ENCODE measurements at regions not wholly inside any gene's neighbourhood (a gene's known extent, or its start where the extent isn't known, plus 50 kb on each side); places are given as distances from the start of the nearest gene placed in this dataset.
A peak's percentile ranks its signal among the peaks of the same experiment; 100 is the strongest.

DNA sequence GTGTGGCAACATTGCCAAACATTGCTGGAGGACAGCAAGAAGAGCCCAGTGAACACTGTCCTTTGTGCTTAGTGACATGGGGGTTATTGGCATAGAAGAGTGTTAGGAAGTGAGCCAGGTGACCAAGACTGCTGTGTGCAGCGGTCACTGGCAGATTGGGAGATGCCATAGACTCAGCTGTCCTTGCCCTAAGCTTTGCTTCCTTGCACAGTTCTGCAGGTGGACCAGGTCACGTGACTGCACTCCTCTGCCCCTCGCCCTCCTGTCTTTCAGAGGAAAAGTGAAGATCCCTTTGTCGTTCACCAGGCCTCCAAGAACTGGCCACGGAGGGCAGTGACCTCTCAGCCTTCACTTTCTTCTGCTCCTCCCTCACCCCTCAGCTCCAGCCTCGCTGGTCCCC, 215.6 kb upstream of the SMIM21 start:
- no peaks in the 10 kb centered on the region for H3K9me3 ChIP-seq (ENCODE audit: control insufficient read depth in 1 of 2, low read length in 2 of 2)
- intact Hi-C loops (cut with micrococcal nuclease), result no loop called here
- H3K36me3 Mint-ChIP-seq, result no peaks in the 10 kb centered on the region
- ChIA-PET CTCF (ENCODE audit: partially characterized antibody) (no interaction called here), POLR2A (ENCODE audit: partially characterized antibody) (no interaction called here)
- H3K27ac Mint-ChIP-seq, result no peak overlapping the region
- H3K4me3 ChIP-seq (ENCODE audit: low read length in 2 of 2), result no peak overlapping the region
- H3K36me3 ChIP-seq (ENCODE audit: insufficient read depth, low read length), result no peaks in the 10 kb centered on the region
- H3K27me3 ChIP-seq (ENCODE audit: insufficient read depth, low read length), result no peaks in the 10 kb centered on the region
- H3K4me3 Mint-ChIP-seq, result no peak overlapping the region
- H3K27me3 Mint-ChIP-seq, result peaks cover 0 to 6% of the 10 kb centered on the region in 2 donors
- peaks cover 0 to 21% (median 6%) of the 10 kb centered on the region in 8 donors for H3K9me3 Mint-ChIP-seq
- peaks cover 0 to 2% (median 0%) of the 10 kb centered on the region in 4 donors for H3K4me1 Mint-ChIP-seq
- H3K4me1 ChIP-seq (ENCODE audit: insufficient read depth, low read length), result no peaks in the 10 kb centered on the region
- no peak overlapping the region for H3K27ac ChIP-seq (ENCODE audit: low read depth, low read length)
- no peak for DNase-seq

DNA sequence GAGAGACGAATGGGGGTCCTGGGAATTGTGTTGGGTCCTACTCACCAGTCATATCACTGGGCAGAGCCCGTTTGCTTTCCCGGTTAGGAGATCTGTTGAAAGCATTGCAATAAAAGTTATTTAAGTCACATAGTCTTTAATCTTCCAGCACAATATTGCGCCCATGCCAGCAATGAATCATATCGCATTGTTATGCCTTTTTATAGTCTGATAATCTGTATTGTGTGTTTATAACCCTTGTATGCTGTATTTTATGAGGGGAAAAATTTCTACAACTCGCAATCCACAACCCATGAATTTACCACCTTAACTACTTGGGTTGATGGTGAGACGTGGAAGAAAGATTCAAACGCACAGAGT, 211.9 kb upstream of the SMIM21 start:
- POLR2A ChIA-PET (ENCODE audit: partially characterized antibody), result no interaction called here
- Histone ChIP-seq H3K9me3 (ENCODE audit: control insufficient read depth in 1 of 2, low read length in 2 of 2) (no peaks in the 10 kb centered on the region), H3K36me3 (ENCODE audit: insufficient read depth, low read length) (no peaks in the 10 kb centered on the region), H3K4me3 (ENCODE audit: low read length in 2 of 2) (no peak overlapping the region), H3K27ac (ENCODE audit: low read depth, low read length) (no peak overlapping the region), H3K27me3 (ENCODE audit: insufficient read depth, low read length) (no peaks in the 10 kb centered on the region), H3K4me1 (ENCODE audit: insufficient read depth, low read length) (no peaks in the 10 kb centered on the region)
- H3K27me3 Mint-ChIP-seq, result peaks cover 0 to 6% of the 10 kb centered on the region in 2 donors
- CTCF ChIA-PET (ENCODE audit: partially characterized antibody), result no interaction called here
- peaks cover 0 to 2% (median 0%) of the 10 kb centered on the region in 8 donors for H3K9me3 Mint-ChIP-seq
- H3K4me3 Mint-ChIP-seq, result no peak overlapping the region
- H3K36me3 Mint-ChIP-seq, result no peaks in the 10 kb centered on the region
- intact Hi-C loops (cut with micrococcal nuclease), result no loop called here
- no peak for DNase-seq
- no peak overlapping the region for H3K27ac Mint-ChIP-seq
- no peaks in the 10 kb centered on the region for H3K4me1 Mint-ChIP-seq

DNA sequence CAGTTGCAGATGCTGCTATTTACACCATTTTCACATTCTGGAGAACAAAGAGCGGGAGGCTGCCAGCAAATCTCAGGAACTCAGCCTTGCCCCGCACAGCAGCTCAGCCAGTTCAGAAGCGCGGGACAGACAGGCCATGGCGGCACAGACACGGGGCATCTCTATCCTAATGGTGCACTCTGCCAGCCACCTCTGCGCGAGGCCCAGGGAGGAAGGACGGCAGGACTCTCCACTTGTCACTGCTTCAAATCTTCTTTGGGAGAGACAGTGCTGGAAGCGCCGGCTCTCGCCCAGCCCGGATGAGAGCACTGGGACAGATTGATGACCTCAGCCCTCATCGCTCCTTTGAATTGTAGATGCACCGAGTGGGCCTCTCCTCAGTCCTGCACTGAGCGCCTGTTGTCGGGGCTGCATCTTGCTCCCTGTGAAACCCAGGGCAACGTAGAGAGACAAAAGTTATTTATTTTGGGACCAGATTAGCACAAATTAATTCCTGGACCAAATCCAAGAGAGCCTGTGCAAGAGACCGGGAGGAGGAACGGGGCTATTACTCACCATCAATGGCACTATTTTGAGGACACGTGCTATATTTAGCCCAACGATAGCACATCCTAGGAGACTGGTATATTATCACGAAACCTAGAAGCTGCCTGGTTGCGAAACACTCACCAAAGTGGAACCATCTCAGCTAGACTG, 211.4 kb upstream of the SMIM21 start:
- intact Hi-C loops (cut with micrococcal nuclease), result no loop called here
- Histone ChIP-seq H3K9me3 (ENCODE audit: control insufficient read depth in 1 of 2, low read length in 2 of 2) (no peaks in the 10 kb centered on the region), H3K36me3 (ENCODE audit: insufficient read depth, low read length) (no peaks in the 10 kb centered on the region), H3K27me3 (ENCODE audit: insufficient read depth, low read length) (no peaks in the 10 kb centered on the region), H3K4me3 (ENCODE audit: low read length in 2 of 2) (no peak overlapping the region), H3K27ac (ENCODE audit: low read depth, low read length) (no peak overlapping the region), H3K4me1 (ENCODE audit: insufficient read depth, low read length) (no peaks in the 10 kb centered on the region)
- peak overlapping the region in 1 of 7 donors; percentile 61 for H3K27ac Mint-ChIP-seq
- H3K27me3 Mint-ChIP-seq, result peaks cover 0 to 6% of the 10 kb centered on the region in 2 donors
- POLR2A ChIA-PET (ENCODE audit: partially characterized antibody), result no interaction called here
- no peaks in the 10 kb centered on the region for H3K4me1 Mint-ChIP-seq
- CTCF ChIA-PET (ENCODE audit: partially characterized antibody), result no interaction called here
- H3K36me3 Mint-ChIP-seq, result no peaks in the 10 kb centered on the region
- DNase-seq, result no peak
- peaks cover 0 to 2% (median 0%) of the 10 kb centered on the region in 8 donors for H3K9me3 Mint-ChIP-seq
- H3K4me3 Mint-ChIP-seq, result no peak overlapping the region

DNA sequence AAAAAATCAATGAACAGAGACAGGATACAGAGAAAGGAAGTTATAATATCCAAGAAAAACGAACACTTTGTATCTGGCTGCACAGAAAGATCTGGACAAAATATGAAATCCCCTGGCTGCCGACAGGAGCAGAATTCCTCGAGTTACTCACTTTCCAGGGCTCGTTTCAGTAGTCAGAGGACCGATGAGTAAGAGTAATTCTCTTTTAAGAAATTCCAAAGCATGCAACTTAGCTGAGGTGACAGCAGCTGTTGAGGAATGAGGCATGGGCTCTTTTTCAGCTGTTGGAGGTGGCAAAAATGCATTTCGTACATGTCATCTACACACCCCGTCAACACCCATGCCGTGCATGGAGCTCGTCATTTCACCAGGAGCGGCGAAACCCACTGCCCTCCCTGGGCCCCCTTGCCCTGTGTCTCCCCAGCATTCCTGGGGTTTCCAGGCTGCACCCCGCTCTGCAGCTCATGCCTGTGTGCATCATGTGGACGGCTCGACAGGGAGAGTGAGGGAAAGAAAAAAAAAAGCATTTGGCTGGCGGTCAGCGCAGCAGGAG, 210.8 kb upstream of the SMIM21 start:
- Histone ChIP-seq H3K4me3 (ENCODE audit: low read length in 2 of 2) (no peak overlapping the region), H3K27ac (ENCODE audit: low read depth, low read length) (no peak overlapping the region), H3K36me3 (ENCODE audit: insufficient read depth, low read length) (no peaks in the 10 kb centered on the region), H3K9me3 (ENCODE audit: control insufficient read depth in 1 of 2, low read length in 2 of 2) (no peaks in the 10 kb centered on the region), H3K4me1 (ENCODE audit: insufficient read depth, low read length) (no peaks in the 10 kb centered on the region), H3K27me3 (ENCODE audit: insufficient read depth, low read length) (no peaks in the 10 kb centered on the region)
- intact Hi-C loops (cut with micrococcal nuclease), result no loop called here
- peaks cover 0 to 3% of the 10 kb centered on the region in 2 donors for H3K27me3 Mint-ChIP-seq
- peaks cover 0 to 5% (median 0%) of the 10 kb centered on the region in 8 donors for H3K9me3 Mint-ChIP-seq
- peak overlapping the region in 1 of 7 donors; percentile 61 for H3K27ac Mint-ChIP-seq
- ChIA-PET POLR2A (ENCODE audit: partially characterized antibody) (no interaction called here), CTCF (ENCODE audit: partially characterized antibody) (no interaction called here)
- no peaks in the 10 kb centered on the region for H3K4me1 Mint-ChIP-seq
- H3K4me3 Mint-ChIP-seq, result no peak overlapping the region
- H3K36me3 Mint-ChIP-seq, result no peaks in the 10 kb centered on the region
- DNase-seq, result no peak

DNA sequence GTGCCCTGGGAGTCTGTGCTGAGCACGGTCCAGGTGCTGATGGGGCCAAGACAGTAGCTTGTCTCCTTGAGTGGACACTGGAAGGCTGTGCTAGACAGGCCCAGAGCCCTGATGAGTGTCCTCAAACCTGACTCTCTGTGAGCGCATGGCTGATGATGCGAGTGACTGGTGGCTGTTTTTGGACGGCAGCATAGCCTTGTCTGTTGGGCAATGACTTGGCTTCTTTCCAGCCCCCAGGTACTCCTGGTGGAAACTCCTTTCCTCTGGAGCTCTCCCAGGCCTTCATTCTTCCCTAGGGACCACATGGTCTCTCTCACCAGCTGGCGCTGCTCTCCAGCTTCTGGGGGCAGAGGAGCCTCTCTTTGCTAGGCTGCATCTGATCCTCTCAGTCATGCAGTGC, 207.6 kb upstream of the SMIM21 start:
- POLR2A ChIA-PET (ENCODE audit: partially characterized antibody), result no interaction called here

DNA sequence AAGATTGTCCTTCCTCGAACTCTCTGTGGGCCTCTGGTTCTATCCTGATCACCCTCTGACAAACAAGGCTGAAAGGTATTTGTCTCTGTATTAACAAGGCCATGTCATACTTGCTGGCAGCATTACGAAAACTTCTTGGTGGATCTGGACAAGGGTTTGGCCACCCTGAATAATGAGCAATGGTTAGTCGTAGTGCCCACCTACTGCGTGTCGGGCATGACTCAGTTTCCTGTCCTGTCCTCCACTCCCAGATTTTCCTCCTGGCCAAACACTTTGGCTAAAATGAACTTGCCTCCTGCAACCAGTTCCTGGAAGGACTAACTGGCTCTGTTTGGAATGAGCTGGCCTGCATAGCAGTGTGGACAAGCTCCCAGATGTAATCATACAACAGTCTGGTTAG, 198.5 kb upstream of the SMIM21 start:
- CTCF ChIA-PET (ENCODE audit: partially characterized antibody), result no interaction called here
- H3K27ac Mint-ChIP-seq, result no peak overlapping the region

More for the DNA sequence above, 207.6 kb upstream of the SMIM21 start:
- Histone ChIP-seq H3K9me3 (ENCODE audit: control insufficient read depth in 1 of 2, low read length in 2 of 2) (no peaks in the 10 kb centered on the region), H3K4me3 (ENCODE audit: low read length in 2 of 2) (no peak overlapping the region), H3K4me1 (ENCODE audit: insufficient read depth, low read length) (no peaks in the 10 kb centered on the region), H3K36me3 (ENCODE audit: insufficient read depth, low read length) (no peaks in the 10 kb centered on the region), H3K27ac (ENCODE audit: low read depth, low read length) (no peak overlapping the region), H3K27me3 (ENCODE audit: insufficient read depth, low read length) (no peaks in the 10 kb centered on the region)
- CTCF ChIA-PET (ENCODE audit: partially characterized antibody), result no interaction called here
- intact Hi-C loops (cut with micrococcal nuclease), result no loop called here
- no peaks in the 10 kb centered on the region for H3K4me1 Mint-ChIP-seq
- H3K36me3 Mint-ChIP-seq, result no peaks in the 10 kb centered on the region
- H3K4me3 Mint-ChIP-seq, result no peak overlapping the region
- DNase-seq, result no peak
- H3K27me3 Mint-ChIP-seq, result no peaks in the 10 kb centered on the region
- H3K9me3 Mint-ChIP-seq, result peaks cover 0 to 3% (median 0%) of the 10 kb centered on the region in 8 donors
- H3K27ac Mint-ChIP-seq, result no peak overlapping the region

DNA sequence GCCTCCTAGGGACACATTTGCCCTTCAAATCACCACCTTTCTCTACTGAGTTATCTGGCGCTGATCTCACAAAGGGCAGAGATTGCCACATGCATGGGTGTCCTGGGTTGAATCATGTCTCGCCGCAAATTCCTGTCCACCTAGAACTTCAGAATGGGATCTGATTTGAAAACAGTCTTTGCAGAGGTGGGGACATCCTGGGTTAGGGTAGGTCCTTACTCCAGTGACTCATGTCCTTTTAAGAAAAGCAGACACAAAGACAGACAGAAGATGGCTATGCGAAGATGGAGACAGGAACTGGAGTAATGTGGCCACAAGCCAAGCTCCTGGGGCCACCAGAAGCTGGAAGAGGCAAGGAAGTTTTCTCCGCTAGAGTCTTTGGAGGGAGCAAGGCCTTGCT, 197.4 kb upstream of the SMIM21 start:
- ChIA-PET CTCF (ENCODE audit: partially characterized antibody) (no interaction called here), POLR2A (ENCODE audit: partially characterized antibody) (no interaction called here)
- Mint-ChIP-seq H3K27ac (no peak overlapping the region), H3K9me3 (peaks cover 0 to 6% (median 0%) of the 10 kb centered on the region in 8 donors), H3K36me3 (no peaks in the 10 kb centered on the region), H3K27me3 (peaks cover 0 to 3% of the 10 kb centered on the region in 2 donors), H3K4me3 (no peak overlapping the region), H3K4me1 (no peaks in the 10 kb centered on the region)
- Histone ChIP-seq H3K27ac (ENCODE audit: low read depth, low read length) (no peak overlapping the region), H3K4me3 (ENCODE audit: low read length in 2 of 2) (no peak overlapping the region), H3K9me3 (ENCODE audit: control insufficient read depth in 1 of 2, low read length in 2 of 2) (no peaks in the 10 kb centered on the region), H3K27me3 (ENCODE audit: insufficient read depth, low read length) (no peaks in the 10 kb centered on the region), H3K4me1 (ENCODE audit: insufficient read depth, low read length) (no peaks in the 10 kb centered on the region), H3K36me3 (ENCODE audit: insufficient read depth, low read length) (no peaks in the 10 kb centered on the region)
- DNase-seq, result no peak
- intact Hi-C loops (cut with micrococcal nuclease), result no loop called here

More for the DNA sequence above, 198.5 kb upstream of the SMIM21 start:
- POLR2A ChIA-PET (ENCODE audit: partially characterized antibody), result no interaction called here
- H3K4me1 Mint-ChIP-seq, result no peaks in the 10 kb centered on the region
- no peak for DNase-seq
- H3K36me3 Mint-ChIP-seq, result no peaks in the 10 kb centered on the region
- intact Hi-C loops (cut with micrococcal nuclease), result no loop called here
- Histone ChIP-seq H3K27ac (ENCODE audit: low read depth, low read length) (no peak overlapping the region), H3K4me3 (ENCODE audit: low read length in 2 of 2) (no peak overlapping the region), H3K4me1 (ENCODE audit: insufficient read depth, low read length) (no peaks in the 10 kb centered on the region), H3K36me3 (ENCODE audit: insufficient read depth, low read length) (no peaks in the 10 kb centered on the region), H3K27me3 (ENCODE audit: insufficient read depth, low read length) (no peaks in the 10 kb centered on the region), H3K9me3 (ENCODE audit: control insufficient read depth in 1 of 2, low read length in 2 of 2) (no peaks in the 10 kb centered on the region)
- no peak overlapping the region for H3K4me3 Mint-ChIP-seq
- peaks cover 0 to 3% of the 10 kb centered on the region in 2 donors for H3K27me3 Mint-ChIP-seq
- H3K9me3 Mint-ChIP-seq, result peaks cover 0 to 2% (median 0%) of the 10 kb centered on the region in 8 donors
